OCI-LY1 (cell line): ENCODE measurements at regions not wholly inside any gene's neighbourhood (a gene's known extent, or its start where the extent isn't known, plus 50 kb on each side); places are given as distances from the start of the nearest gene placed in this dataset.

Source experiments
- H2AFZ ChIP-seq: fragments of 200-600 bp; sonication (generic), shearing (Covaris generic); 2 replicates; pipeline ENCODE4 v1.6.0; 2014; ENCODE audit warnings: antibody characterized with exemption, mild to moderate bottlenecking, low read length
- H3F3A ChIP-seq: fragments of 200-600 bp; sonication (generic), shearing (Covaris generic); 2 replicates; pipeline ENCODE4 v1.6.0; 2014; ENCODE audit warnings: mild to moderate bottlenecking, antibody characterized with exemption, low read length, moderate library complexity; ENCODE audit not compliant: insufficient read depth
- H3K27ac ChIP-seq: fragments of 200-600 bp; sonication (generic); 2 replicates; pipeline ENCODE4 v1.5.1; 2014; ENCODE audit warnings: low read length, mixed run types, mild to moderate bottlenecking, low read depth; ENCODE audit not compliant: poor library complexity, severe bottlenecking
- H3K27me3 ChIP-seq: fragments of 200-600 bp; sonication (generic); 2 replicates; pipeline ENCODE4 v1.6.0; 2014; ENCODE audit warnings: antibody characterized with exemption, mild to moderate bottlenecking, low read length, moderate library complexity; ENCODE audit not compliant: insufficient read depth
- H3K36me3 ChIP-seq: fragments of 200-600 bp; sonication (generic); 2 replicates; pipeline ENCODE4 v1.6.1; 2014; ENCODE audit warnings: mild to moderate bottlenecking, antibody characterized with exemption, low read length, moderate library complexity, mixed read lengths; ENCODE audit not compliant: insufficient read depth
- H3K4me1 ChIP-seq: fragments of 200-600 bp; sonication (generic); 2 replicates; pipeline ENCODE4 v1.5.1; 2014; ENCODE audit warnings: mild to moderate bottlenecking, low read length, moderate library complexity; ENCODE audit not compliant: insufficient read depth, severe bottlenecking
- H3K4me2 ChIP-seq: fragments of 200-600 bp; sonication (generic), shearing (Covaris generic); 2 replicates; pipeline ENCODE4 v1.6.1; 2014; ENCODE audit warnings: low read length
- H3K4me3 ChIP-seq: fragments of 200-600 bp; sonication (generic); 2 replicates; pipeline ENCODE4 v1.5.1; 2014; ENCODE audit warnings: low read length, low read depth, mild to moderate bottlenecking, mixed read lengths; ENCODE audit not compliant: poor library complexity, severe bottlenecking
- H3K79me2 ChIP-seq: fragments of 200-600 bp; shearing (Covaris generic); 2 replicates; pipeline ENCODE4 v1.6.1; 2016; ENCODE audit warnings: mixed run types, low read length, mixed read lengths; ENCODE audit not compliant: insufficient read depth
- H3K9ac ChIP-seq: fragments of 200-600 bp; sonication (generic), shearing (Covaris generic); 2 replicates; pipeline ENCODE4 v1.6.1; 2014; ENCODE audit warnings: mild to moderate bottlenecking, low read length, mixed read lengths
- H3K9me2 ChIP-seq: fragments of 200-600 bp; sonication (generic), shearing (Covaris generic); 2 replicates; pipeline ENCODE4 v1.6.1; 2014; ENCODE audit warnings: low read depth, mild to moderate bottlenecking, low read length, mixed read lengths
- H3K9me3 ChIP-seq: fragments of 200-600 bp; shearing (Covaris generic); 2 replicates; pipeline ENCODE4 v1.6.1; 2014; ENCODE audit warnings: low read length, mixed read lengths
- H4K20me1 ChIP-seq: fragments of 200-600 bp; sonication (generic), shearing (Covaris generic); 2 replicates; pipeline ENCODE4 v1.6.0; 2016; ENCODE audit warnings: mild to moderate bottlenecking, low read length; ENCODE audit not compliant: insufficient read depth
- EZH2 ChIP-seq: fragments of 200-600 bp; sonication (generic), shearing (Covaris generic); IDR thresholded peaks from 2 replicates; pipeline ENCODE4 v1.8.0; 2017; ENCODE audit warnings: borderline replicate concordance, mixed run types, mild to moderate bottlenecking, antibody characterized with exemption, low read length, moderate library complexity, mixed read lengths
- TF ChIP-seq, protein P1 (sequence below): fragments of 200-600 bp; sonication (generic), shearing (Covaris generic); IDR thresholded peaks from 2 replicates; pipeline ENCODE4 v1.5.1; 2017; ENCODE audit warnings: mild to moderate bottlenecking, antibody characterized with exemption, low read length, moderate library complexity, mixed read lengths

DNA sequence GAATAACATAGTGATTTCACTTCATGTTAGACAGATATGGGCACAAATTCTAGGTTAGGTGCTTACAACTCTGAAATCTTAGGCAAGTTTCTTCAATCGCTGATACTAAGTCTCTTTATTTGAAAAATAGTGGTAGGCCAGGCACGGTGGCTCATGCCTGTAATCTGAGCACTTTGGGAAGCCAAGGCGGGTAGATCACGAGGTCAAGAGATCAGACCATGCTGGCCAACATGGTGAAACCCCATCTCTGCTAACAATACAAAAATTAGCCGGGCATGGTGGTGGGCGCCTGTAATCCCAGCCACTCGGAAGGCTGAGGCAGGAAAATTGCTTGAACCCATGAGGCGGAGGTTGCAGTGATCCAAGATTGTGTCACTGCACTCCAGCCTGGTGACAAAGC lies 729.4 kb downstream of the METTL15 start:
- Histone ChIP-seq H3K36me3 (no peaks in the 10 kb centered on the region), H3K27me3 (no peaks in the 10 kb centered on the region), H3K4me2 (no peak overlapping the region), H3F3A (no peaks in the 10 kb centered on the region), H3K79me2 (no peaks in the 10 kb centered on the region), H2AFZ (no peak overlapping the region), H3K9ac (no peak overlapping the region), H3K9me2 (no peaks in the 10 kb centered on the region), H3K9me3 (no peaks in the 10 kb centered on the region), H3K4me1 (no peaks in the 10 kb centered on the region), H3K27ac (no peak overlapping the region), H3K4me3 (no peak overlapping the region), H4K20me1 (no peaks in the 10 kb centered on the region)
- no peak for TF ChIP-seq EZH2
- TF ChIP-seq, protein P1, sequence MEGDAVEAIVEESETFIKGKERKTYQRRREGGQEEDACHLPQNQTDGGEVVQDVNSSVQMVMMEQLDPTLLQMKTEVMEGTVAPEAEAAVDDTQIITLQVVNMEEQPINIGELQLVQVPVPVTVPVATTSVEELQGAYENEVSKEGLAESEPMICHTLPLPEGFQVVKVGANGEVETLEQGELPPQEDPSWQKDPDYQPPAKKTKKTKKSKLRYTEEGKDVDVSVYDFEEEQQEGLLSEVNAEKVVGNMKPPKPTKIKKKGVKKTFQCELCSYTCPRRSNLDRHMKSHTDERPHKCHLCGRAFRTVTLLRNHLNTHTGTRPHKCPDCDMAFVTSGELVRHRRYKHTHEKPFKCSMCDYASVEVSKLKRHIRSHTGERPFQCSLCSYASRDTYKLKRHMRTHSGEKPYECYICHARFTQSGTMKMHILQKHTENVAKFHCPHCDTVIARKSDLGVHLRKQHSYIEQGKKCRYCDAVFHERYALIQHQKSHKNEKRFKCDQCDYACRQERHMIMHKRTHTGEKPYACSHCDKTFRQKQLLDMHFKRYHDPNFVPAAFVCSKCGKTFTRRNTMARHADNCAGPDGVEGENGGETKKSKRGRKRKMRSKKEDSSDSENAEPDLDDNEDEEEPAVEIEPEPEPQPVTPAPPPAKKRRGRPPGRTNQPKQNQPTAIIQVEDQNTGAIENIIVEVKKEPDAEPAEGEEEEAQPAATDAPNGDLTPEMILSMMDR = no peak

DNA sequence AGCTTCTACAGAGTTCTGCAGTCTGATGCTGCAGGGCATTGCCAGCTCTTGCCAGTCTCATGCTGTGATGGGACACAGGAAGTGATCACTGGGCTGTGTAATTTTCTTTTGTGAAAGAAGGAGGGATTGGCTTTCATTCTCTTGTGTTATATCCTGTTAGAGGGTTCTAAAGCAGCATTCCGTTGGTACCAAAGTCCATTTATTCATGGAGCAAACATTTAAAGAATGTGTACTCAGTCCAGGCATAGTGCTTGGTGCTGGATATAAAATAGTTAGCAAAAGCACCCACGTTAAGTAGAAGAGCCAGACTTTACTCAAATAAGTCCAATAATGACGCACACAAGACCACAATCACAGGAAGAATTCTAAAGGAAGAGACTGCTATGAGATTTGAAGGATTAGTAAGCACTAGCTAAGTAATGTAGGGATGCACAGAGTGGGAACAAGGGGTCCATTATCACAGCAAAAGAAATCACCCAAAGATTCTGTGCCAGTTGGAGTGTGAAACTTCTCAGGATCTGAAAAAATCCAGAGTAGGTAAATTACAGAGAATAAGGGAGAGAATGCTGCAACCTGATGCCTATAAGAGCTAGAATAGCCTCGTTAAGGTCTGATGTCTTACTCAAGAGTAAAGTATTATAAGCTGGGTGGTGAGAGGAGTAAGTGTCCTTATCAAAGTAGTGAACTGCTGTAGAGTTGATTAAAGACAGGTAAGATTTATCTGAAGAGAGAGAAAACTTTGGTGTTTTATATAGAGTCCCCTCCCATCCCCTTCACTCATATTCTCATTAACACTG lies 728.3 kb downstream of the METTL15 start:
- H3K27ac ChIP-seq = no peak overlapping the region
- no peak overlapping the region for H3K9ac ChIP-seq
- H2AFZ ChIP-seq = no peak overlapping the region
- H3K27me3 ChIP-seq = no peaks in the 10 kb centered on the region
- no peak overlapping the region for H3K4me3 ChIP-seq
- no peak overlapping the region for H3K4me2 ChIP-seq
- no peaks in the 10 kb centered on the region for H3K36me3 ChIP-seq
- no peaks in the 10 kb centered on the region for H3F3A ChIP-seq
- H3K9me2 ChIP-seq = no peaks in the 10 kb centered on the region
- no peaks in the 10 kb centered on the region for H3K79me2 ChIP-seq
- H3K9me3 ChIP-seq = no peaks in the 10 kb centered on the region
- H4K20me1 ChIP-seq = no peaks in the 10 kb centered on the region
- no peak for TF ChIP-seq EZH2
- TF ChIP-seq, protein P1 = no peak
- no peaks in the 10 kb centered on the region for H3K4me1 ChIP-seq

DNA sequence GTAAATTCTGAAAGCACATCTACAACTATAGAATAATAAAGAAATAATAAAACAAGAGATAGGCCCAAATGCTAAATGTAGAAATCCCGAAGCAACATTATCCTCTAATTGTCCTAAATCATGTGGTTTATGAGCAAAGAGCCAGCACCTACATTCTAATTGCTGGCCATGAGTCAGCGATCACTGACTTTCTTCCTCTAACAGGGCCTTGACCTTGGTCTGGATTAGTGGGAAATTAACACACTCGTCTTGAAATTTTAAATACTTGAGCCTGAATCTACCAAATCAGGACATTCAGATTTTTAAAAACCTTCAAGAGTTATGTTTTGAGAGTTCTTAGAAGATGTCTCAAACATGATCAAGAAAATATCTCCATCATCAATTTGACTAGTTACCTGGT lies 727.6 kb downstream of the METTL15 start:
- H3K27ac ChIP-seq = no peak overlapping the region
- H3K9me2 ChIP-seq = no peaks in the 10 kb centered on the region
- no peaks in the 10 kb centered on the region for H3K27me3 ChIP-seq
- no peaks in the 10 kb centered on the region for H3F3A ChIP-seq
- no peak overlapping the region for H2AFZ ChIP-seq
- TF ChIP-seq EZH2 = no peak
- TF ChIP-seq, protein P1 = no peak
- no peaks in the 10 kb centered on the region for H3K9me3 ChIP-seq
- no peak overlapping the region for H3K4me2 ChIP-seq
- H3K4me1 ChIP-seq = no peaks in the 10 kb centered on the region
- no peak overlapping the region for H3K4me3 ChIP-seq
- no peaks in the 10 kb centered on the region for H4K20me1 ChIP-seq
- H3K36me3 ChIP-seq = no peaks in the 10 kb centered on the region
- H3K79me2 ChIP-seq = no peaks in the 10 kb centered on the region
- no peak overlapping the region for H3K9ac ChIP-seq
